Thyroid gland (tissue), 4 donors: ENCODE measurements at regions not wholly inside any gene's neighbourhood (a gene's known extent, or its start where the extent isn't known, plus 50 kb on each side); places are given as distances from the start of the nearest gene placed in this dataset.

Experiments used
- POLR2A ChIP-seq, 2 donors: fragments of 450-650 bp; IDR thresholded peaks; one replicate each; pipeline ENCODE4 v1.6.1; 2017; ENCODE audit warnings: antibody characterized with exemption in 2 of 2, mild to moderate bottlenecking in 2 of 2, moderate library complexity in 1 of 2
- TF ChIP-seq, protein P1 (sequence below), 6 experiments: fragments of 200-600 bp in 3 of 6; fragments of 450-650 bp in 3 of 6; sonication (generic) in 3 of 6; IDR thresholded peaks; one replicate each; pipeline ENCODE4 v1.5.1; 2016 to 2019; ENCODE audit warnings: antibody characterized with exemption in 6 of 6, mild to moderate bottlenecking in 2 of 6, inconsistent platforms in 1 of 6, moderate library complexity in 1 of 6

DNA sequence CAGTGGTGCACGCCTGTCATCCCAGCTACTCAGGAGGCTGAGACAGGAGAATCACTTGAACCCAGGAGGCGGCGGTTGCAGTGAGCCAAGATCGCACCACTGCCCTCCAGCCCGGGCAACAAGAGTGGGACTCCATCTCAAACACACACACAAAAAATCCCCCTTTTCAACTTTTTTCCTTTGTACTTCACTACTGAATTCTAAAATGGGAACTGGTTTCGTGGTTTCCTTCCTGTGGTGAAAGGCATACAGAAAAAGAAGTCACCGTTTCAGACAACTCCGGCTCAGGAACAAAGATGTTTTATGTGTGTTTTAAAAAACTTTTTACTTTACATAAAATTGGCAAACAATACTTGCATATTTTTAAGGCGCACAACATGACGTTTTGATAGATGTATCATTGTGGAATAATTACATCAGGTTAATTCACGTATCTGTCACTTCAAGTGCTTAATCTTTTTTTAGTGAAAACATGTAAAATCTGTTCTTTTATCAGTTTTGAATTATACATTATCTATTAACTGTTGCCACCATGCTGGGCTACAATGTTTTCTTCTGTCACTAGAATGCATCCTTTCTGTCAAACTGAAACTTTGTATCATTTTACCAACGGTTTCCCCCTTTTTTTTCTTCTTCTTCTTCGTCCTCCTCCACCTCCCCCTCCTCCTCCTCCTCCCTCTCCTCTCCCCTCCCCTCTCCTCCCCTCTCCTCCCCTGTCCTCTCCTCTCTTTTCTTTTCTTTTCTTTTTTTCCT, 186.0 kb downstream of the CRLF2 start:
- TF ChIP-seq, protein P1, sequence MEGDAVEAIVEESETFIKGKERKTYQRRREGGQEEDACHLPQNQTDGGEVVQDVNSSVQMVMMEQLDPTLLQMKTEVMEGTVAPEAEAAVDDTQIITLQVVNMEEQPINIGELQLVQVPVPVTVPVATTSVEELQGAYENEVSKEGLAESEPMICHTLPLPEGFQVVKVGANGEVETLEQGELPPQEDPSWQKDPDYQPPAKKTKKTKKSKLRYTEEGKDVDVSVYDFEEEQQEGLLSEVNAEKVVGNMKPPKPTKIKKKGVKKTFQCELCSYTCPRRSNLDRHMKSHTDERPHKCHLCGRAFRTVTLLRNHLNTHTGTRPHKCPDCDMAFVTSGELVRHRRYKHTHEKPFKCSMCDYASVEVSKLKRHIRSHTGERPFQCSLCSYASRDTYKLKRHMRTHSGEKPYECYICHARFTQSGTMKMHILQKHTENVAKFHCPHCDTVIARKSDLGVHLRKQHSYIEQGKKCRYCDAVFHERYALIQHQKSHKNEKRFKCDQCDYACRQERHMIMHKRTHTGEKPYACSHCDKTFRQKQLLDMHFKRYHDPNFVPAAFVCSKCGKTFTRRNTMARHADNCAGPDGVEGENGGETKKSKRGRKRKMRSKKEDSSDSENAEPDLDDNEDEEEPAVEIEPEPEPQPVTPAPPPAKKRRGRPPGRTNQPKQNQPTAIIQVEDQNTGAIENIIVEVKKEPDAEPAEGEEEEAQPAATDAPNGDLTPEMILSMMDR (IDR thresholded peaks at IDR 0.05), result no peak
- no peak for TF ChIP-seq POLR2A (IDR thresholded peaks at IDR 0.05)
